ENCODE measurements at regions not wholly inside any gene's neighbourhood (a gene's known extent, or its start where the extent isn't known, plus 50 kb on each side); places are given as distances from the start of the nearest gene placed in this dataset.

DNA sequence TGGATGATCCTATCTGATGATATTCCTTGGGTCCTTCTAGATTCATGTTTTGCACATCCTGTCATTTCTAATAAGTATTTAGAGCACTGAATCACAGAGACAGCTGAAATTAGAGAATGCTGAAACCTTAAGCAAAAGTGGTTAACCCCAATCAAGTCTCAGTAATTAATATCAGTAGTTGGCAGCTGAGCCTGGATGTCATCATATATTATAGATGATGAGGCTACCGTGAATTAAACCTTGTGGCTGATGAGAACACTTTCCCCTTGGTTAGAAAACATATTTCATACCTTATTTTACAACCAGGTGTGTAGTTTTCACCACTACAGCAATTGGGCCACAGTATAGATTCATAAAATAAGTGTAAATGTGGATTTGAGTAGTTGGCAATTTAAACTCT, 499.0 kb downstream of the PDGFC start:
- H3K4me1 Mint-ChIP-seq: no peaks in the 10 kb centered on the region
- no peaks in the 10 kb centered on the region for H3K27me3 Mint-ChIP-seq
- no peaks in the 10 kb centered on the region for H3K4me1 ChIP-seq (ENCODE audit: insufficient read depth, low read length)
- H3K27ac Mint-ChIP-seq: no peak overlapping the region
- peaks cover 0 to 2% (median 0%) of the 10 kb centered on the region in 3 donors for H3K36me3 Mint-ChIP-seq
- no peak overlapping the region for H3K27ac ChIP-seq (ENCODE audit: low read depth, low read length)
- ChIA-PET POLR2A (no interaction called here), CTCF (no interaction called here)
- H3K4me3 Mint-ChIP-seq: no peak overlapping the region
- H3K36me3 ChIP-seq (ENCODE audit: insufficient read depth, low read length): no peaks in the 10 kb centered on the region
- no peaks in the 10 kb centered on the region for H3K27me3 ChIP-seq (ENCODE audit: insufficient read depth, low read length, poor library complexity, severe bottlenecking)
- no peaks in the 10 kb centered on the region for H3K9me3 ChIP-seq (ENCODE audit: low read length)
- H3K4me3 ChIP-seq (ENCODE audit: low read length): no peak overlapping the region
- H3K9me3 Mint-ChIP-seq: peaks cover 0 to 9% (median 1%) of the 10 kb centered on the region in 5 donors
- no peak for DNase-seq

DNA sequence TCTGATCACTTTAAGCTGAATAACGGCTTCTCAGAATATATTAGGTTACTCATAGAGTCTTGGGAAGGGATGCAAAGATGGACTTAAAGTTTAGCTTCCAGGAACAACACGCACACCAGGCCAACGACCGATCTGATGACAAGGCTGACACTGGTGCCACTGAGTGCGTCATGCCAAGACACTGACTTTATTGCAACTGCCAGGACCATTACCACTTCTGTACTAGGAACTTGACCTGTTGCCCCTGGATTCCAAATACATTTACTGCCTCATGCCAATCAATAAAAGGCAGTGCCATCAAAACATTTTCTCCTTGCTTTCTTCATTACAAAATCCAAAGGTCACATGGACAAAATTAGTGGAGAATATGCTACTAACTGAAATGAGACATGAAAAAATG, 505.9 kb upstream of the CTSO start:
- H3K27me3 Mint-ChIP-seq: no peaks in the 10 kb centered on the region
- DNase-seq: no peak
- Histone ChIP-seq H3K27me3 (ENCODE audit: insufficient read depth, low read length, poor library complexity, severe bottlenecking) (no peaks in the 10 kb centered on the region), H3K4me1 (ENCODE audit: insufficient read depth, low read length) (no peaks in the 10 kb centered on the region), H3K27ac (ENCODE audit: low read depth, low read length) (no peak overlapping the region), H3K4me3 (ENCODE audit: low read length) (no peak overlapping the region), H3K36me3 (ENCODE audit: insufficient read depth, low read length) (no peaks in the 10 kb centered on the region), H3K9me3 (ENCODE audit: low read length) (no peaks in the 10 kb centered on the region)
- H3K27ac Mint-ChIP-seq: no peak overlapping the region
- H3K9me3 Mint-ChIP-seq: peaks cover 2 to 11% (median 10%) of the 10 kb centered on the region in 5 donors
- no peak overlapping the region for H3K4me3 Mint-ChIP-seq
- H3K36me3 Mint-ChIP-seq: no peaks in the 10 kb centered on the region
- POLR2A ChIA-PET: no interaction called here
- CTCF ChIA-PET: no interaction called here
- no peaks in the 10 kb centered on the region for H3K4me1 Mint-ChIP-seq

- Histone ChIP-seq H3K36me3 (ENCODE audit: insufficient read depth, low read length) (no peaks in the 10 kb centered on the region), H3K27me3 (ENCODE audit: insufficient read depth, low read length, poor library complexity, severe bottlenecking) (no peaks in the 10 kb centered on the region), H3K27ac (ENCODE audit: low read depth, low read length) (no peak overlapping the region), H3K4me3 (ENCODE audit: low read length) (no peak overlapping the region), H3K4me1 (ENCODE audit: insufficient read depth, low read length) (no peaks in the 10 kb centered on the region), H3K9me3 (ENCODE audit: low read length) (no peaks in the 10 kb centered on the region)
- H3K36me3 Mint-ChIP-seq: no peaks in the 10 kb centered on the region
- H3K27ac Mint-ChIP-seq: no peak overlapping the region
- peaks cover 6 to 14% (median 9%) of the 10 kb centered on the region in 5 donors for H3K9me3 Mint-ChIP-seq
- CTCF ChIA-PET: no interaction called here
- POLR2A ChIA-PET: no interaction called here
- no peak for DNase-seq
- no peaks in the 10 kb centered on the region for H3K4me1 Mint-ChIP-seq
- no peaks in the 10 kb centered on the region for H3K27me3 Mint-ChIP-seq
- H3K4me3 Mint-ChIP-seq: no peak overlapping the region
Observed at GRCh38 chr4:156456830-156457229, 503.2 kb upstream of the CTSO start.

- CTCF ChIA-PET: no interaction called here
- Mint-ChIP-seq H3K4me1 (no peaks in the 10 kb centered on the region), H3K4me3 (no peak overlapping the region), H3K27me3 (no peaks in the 10 kb centered on the region), H3K9me3 (peaks cover 3 to 13% (median 6%) of the 10 kb centered on the region in 5 donors), H3K36me3 (no peaks in the 10 kb centered on the region), H3K27ac (no peak overlapping the region)
- POLR2A ChIA-PET: no interaction called here
- H3K4me3 ChIP-seq (ENCODE audit: low read length): no peak overlapping the region
- H3K9me3 ChIP-seq (ENCODE audit: low read length): no peaks in the 10 kb centered on the region
- no peak for DNase-seq
- H3K4me1 ChIP-seq (ENCODE audit: insufficient read depth, low read length): no peaks in the 10 kb centered on the region
- H3K27ac ChIP-seq (ENCODE audit: low read depth, low read length): no peak overlapping the region
- H3K27me3 ChIP-seq (ENCODE audit: insufficient read depth, low read length, poor library complexity, severe bottlenecking): no peaks in the 10 kb centered on the region
- no peaks in the 10 kb centered on the region for H3K36me3 ChIP-seq (ENCODE audit: insufficient read depth, low read length)
Observed at GRCh38 chr4:156443488-156443887, 489.8 kb upstream of the CTSO start.

DNA sequence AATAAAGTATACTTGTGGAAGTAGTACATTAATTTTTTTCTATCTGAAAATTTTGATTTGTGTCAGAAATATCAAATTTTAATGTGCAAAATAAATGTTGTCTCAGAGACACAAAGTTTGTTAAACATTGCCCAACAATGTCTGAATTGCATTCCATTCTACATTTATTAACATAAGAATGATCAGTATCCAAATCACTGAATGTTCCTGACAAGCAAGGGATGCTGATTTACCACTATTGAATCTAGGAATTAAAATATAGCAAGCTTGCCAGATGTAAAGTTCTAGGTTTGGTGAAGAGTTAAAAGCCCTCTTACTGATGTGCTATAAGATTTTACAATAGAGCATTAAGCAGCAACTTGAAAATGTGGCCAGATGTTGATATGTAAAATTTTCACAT, 489.2 kb upstream of the CTSO start:
- POLR2A ChIA-PET: no interaction called here
- CTCF ChIA-PET: no interaction called here
- no peaks in the 10 kb centered on the region for H3K36me3 Mint-ChIP-seq
- peaks cover 0 to 13% (median 3%) of the 10 kb centered on the region in 5 donors for H3K9me3 Mint-ChIP-seq
- no peak overlapping the region for H3K27ac Mint-ChIP-seq
- no peaks in the 10 kb centered on the region for H3K36me3 ChIP-seq (ENCODE audit: insufficient read depth, low read length)
- H3K27ac ChIP-seq (ENCODE audit: low read depth, low read length): no peak overlapping the region
- H3K9me3 ChIP-seq (ENCODE audit: low read length): no peaks in the 10 kb centered on the region
- no peak overlapping the region for H3K4me3 ChIP-seq (ENCODE audit: low read length)
- H3K4me1 ChIP-seq (ENCODE audit: insufficient read depth, low read length): no peaks in the 10 kb centered on the region
- H3K27me3 Mint-ChIP-seq: no peaks in the 10 kb centered on the region
- no peak for DNase-seq
- no peaks in the 10 kb centered on the region for H3K27me3 ChIP-seq (ENCODE audit: insufficient read depth, low read length, poor library complexity, severe bottlenecking)
- H3K4me1 Mint-ChIP-seq: no peaks in the 10 kb centered on the region
- H3K4me3 Mint-ChIP-seq: no peak overlapping the region

GRCh38 chr4:156439576-156440200, 486.0 kb upstream of the CTSO start:
- no peak overlapping the region for H3K4me3 Mint-ChIP-seq
- Histone ChIP-seq H3K36me3 (ENCODE audit: insufficient read depth, low read length) (no peaks in the 10 kb centered on the region), H3K27ac (ENCODE audit: low read depth, low read length) (no peak overlapping the region), H3K4me1 (ENCODE audit: insufficient read depth, low read length) (no peaks in the 10 kb centered on the region), H3K4me3 (ENCODE audit: low read length) (no peak overlapping the region), H3K9me3 (ENCODE audit: low read length) (no peaks in the 10 kb centered on the region), H3K27me3 (ENCODE audit: insufficient read depth, low read length, poor library complexity, severe bottlenecking) (no peaks in the 10 kb centered on the region)
- H3K27me3 Mint-ChIP-seq: no peaks in the 10 kb centered on the region
- H3K4me1 Mint-ChIP-seq: no peaks in the 10 kb centered on the region
- POLR2A ChIA-PET: no interaction called here
- CTCF ChIA-PET: no interaction called here
- no peak for DNase-seq
- no peaks in the 10 kb centered on the region for H3K36me3 Mint-ChIP-seq
- no peak overlapping the region for H3K27ac Mint-ChIP-seq
- peaks cover 0 to 22% (median 3%) of the 10 kb centered on the region in 5 donors for H3K9me3 Mint-ChIP-seq

DNA sequence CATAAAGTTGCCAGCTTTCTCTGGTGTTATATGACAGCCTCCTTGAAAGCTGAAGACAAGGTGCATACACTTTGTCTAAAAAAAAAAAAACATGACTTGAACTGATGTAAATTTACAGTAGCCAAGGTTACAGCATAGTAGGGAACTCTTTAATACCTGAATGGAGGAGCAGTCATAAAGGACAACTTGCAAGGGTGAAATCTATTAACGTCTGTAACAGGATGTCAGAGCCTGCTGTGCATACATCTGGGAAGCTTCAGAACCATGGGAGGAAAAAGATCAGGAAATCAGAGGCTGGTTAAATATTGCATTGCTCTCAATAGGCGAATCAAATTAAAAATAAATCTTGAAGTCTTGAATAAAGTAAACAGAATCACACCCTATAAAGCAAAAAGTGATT, 484.0 kb upstream of the CTSO start:
- Histone ChIP-seq H3K9me3 (ENCODE audit: low read length) (no peaks in the 10 kb centered on the region), H3K27me3 (ENCODE audit: insufficient read depth, low read length, poor library complexity, severe bottlenecking) (no peaks in the 10 kb centered on the region), H3K4me3 (ENCODE audit: low read length) (no peak overlapping the region), H3K27ac (ENCODE audit: low read depth, low read length) (no peak overlapping the region), H3K36me3 (ENCODE audit: insufficient read depth, low read length) (no peaks in the 10 kb centered on the region), H3K4me1 (ENCODE audit: insufficient read depth, low read length) (no peaks in the 10 kb centered on the region)
- POLR2A ChIA-PET: no interaction called here
- Mint-ChIP-seq H3K4me1 (no peaks in the 10 kb centered on the region), H3K4me3 (no peak overlapping the region), H3K36me3 (no peaks in the 10 kb centered on the region), H3K27ac (no peak overlapping the region), H3K9me3 (peaks cover 0 to 22% (median 4%) of the 10 kb centered on the region in 5 donors), H3K27me3 (no peaks in the 10 kb centered on the region)
- CTCF ChIA-PET: no interaction called here
- no peak for DNase-seq

- Mint-ChIP-seq H3K27me3 (no peaks in the 10 kb centered on the region), H3K36me3 (no peaks in the 10 kb centered on the region), H3K4me1 (no peaks in the 10 kb centered on the region), H3K27ac (no peak overlapping the region), H3K9me3 (peaks cover 0 to 7% (median 2%) of the 10 kb centered on the region in 5 donors), H3K4me3 (no peak overlapping the region)
- Histone ChIP-seq H3K4me3 (ENCODE audit: low read length) (no peak overlapping the region), H3K36me3 (ENCODE audit: insufficient read depth, low read length) (no peaks in the 10 kb centered on the region), H3K27me3 (ENCODE audit: insufficient read depth, low read length, poor library complexity, severe bottlenecking) (no peaks in the 10 kb centered on the region), H3K4me1 (ENCODE audit: insufficient read depth, low read length) (no peaks in the 10 kb centered on the region), H3K27ac (ENCODE audit: low read depth, low read length) (no peak overlapping the region), H3K9me3 (ENCODE audit: low read length) (no peaks in the 10 kb centered on the region)
- DNase-seq: no peak
- ChIA-PET CTCF (no interaction called here), POLR2A (no interaction called here)
Observed at GRCh38 chr4:156422576-156422975, 468.9 kb upstream of the CTSO start.

GRCh38 chr4:156420623-156421022, 467.0 kb upstream of the CTSO start:
- POLR2A ChIA-PET: no interaction called here
- no peak overlapping the region for H3K27ac ChIP-seq (ENCODE audit: low read depth, low read length)
- DNase-seq: no peak
- Mint-ChIP-seq H3K9me3 (peaks cover 0 to 6% (median 1%) of the 10 kb centered on the region in 5 donors), H3K27me3 (no peaks in the 10 kb centered on the region), H3K4me1 (no peaks in the 10 kb centered on the region), H3K4me3 (no peak overlapping the region), H3K27ac (no peak overlapping the region), H3K36me3 (no peaks in the 10 kb centered on the region)
- H3K9me3 ChIP-seq (ENCODE audit: low read length): no peaks in the 10 kb centered on the region
- H3K36me3 ChIP-seq (ENCODE audit: insufficient read depth, low read length): no peaks in the 10 kb centered on the region
- no peaks in the 10 kb centered on the region for H3K27me3 ChIP-seq (ENCODE audit: insufficient read depth, low read length, poor library complexity, severe bottlenecking)
- H3K4me1 ChIP-seq (ENCODE audit: insufficient read depth, low read length): no peaks in the 10 kb centered on the region
- CTCF ChIA-PET: no interaction called here
- H3K4me3 ChIP-seq (ENCODE audit: low read length): no peak overlapping the region

All from CD8-positive, alpha-beta memory T cell (primary cell).